ENCODE measurements at regions not wholly inside any gene's neighbourhood (a gene's known extent, or its start where the extent isn't known, plus 50 kb on each side); places are given as distances from the start of the nearest gene placed in this dataset.

- TF ChIP-seq CEBPB (IDR thresholded peaks at IDR 0.05; ENCODE audit: low read depth) (no peak), RAD21 (IDR thresholded peaks at IDR 0.05; ENCODE audit: low read depth) (no peak), POLR2A (IDR thresholded peaks at IDR 0.05; ENCODE audit: borderline replicate concordance, extremely low read depth, insufficient read depth, insufficient read length) (no peak), EZH2 (IDR thresholded peaks at IDR 0.05) (no peak), ZNF274 (IDR thresholded peaks at IDR 0.05; ENCODE audit: low read depth, low read length) (no peak), EGR1 (IDR thresholded peaks at IDR 0.05; ENCODE audit: low read depth) (no peak), YY1 (IDR thresholded peaks at IDR 0.05; ENCODE audit: extremely low read depth, insufficient replicate concordance, low read depth, low read length) (no peak), SP1 (IDR thresholded peaks at IDR 0.05; ENCODE audit: low read depth) (no peak)
- TF ChIP-seq, protein P1, sequence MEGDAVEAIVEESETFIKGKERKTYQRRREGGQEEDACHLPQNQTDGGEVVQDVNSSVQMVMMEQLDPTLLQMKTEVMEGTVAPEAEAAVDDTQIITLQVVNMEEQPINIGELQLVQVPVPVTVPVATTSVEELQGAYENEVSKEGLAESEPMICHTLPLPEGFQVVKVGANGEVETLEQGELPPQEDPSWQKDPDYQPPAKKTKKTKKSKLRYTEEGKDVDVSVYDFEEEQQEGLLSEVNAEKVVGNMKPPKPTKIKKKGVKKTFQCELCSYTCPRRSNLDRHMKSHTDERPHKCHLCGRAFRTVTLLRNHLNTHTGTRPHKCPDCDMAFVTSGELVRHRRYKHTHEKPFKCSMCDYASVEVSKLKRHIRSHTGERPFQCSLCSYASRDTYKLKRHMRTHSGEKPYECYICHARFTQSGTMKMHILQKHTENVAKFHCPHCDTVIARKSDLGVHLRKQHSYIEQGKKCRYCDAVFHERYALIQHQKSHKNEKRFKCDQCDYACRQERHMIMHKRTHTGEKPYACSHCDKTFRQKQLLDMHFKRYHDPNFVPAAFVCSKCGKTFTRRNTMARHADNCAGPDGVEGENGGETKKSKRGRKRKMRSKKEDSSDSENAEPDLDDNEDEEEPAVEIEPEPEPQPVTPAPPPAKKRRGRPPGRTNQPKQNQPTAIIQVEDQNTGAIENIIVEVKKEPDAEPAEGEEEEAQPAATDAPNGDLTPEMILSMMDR (IDR thresholded peaks at IDR 0.05 in 2 of 3, conservative IDR thresholded peaks at IDR 0.05 in 1 of 3; ENCODE audit: borderline replicate concordance in 1 of 3, insufficient read depth in 1 of 3, low read depth in 2 of 3, low read length in 2 of 3): no peak
- TF ChIP-seq, protein P2, sequence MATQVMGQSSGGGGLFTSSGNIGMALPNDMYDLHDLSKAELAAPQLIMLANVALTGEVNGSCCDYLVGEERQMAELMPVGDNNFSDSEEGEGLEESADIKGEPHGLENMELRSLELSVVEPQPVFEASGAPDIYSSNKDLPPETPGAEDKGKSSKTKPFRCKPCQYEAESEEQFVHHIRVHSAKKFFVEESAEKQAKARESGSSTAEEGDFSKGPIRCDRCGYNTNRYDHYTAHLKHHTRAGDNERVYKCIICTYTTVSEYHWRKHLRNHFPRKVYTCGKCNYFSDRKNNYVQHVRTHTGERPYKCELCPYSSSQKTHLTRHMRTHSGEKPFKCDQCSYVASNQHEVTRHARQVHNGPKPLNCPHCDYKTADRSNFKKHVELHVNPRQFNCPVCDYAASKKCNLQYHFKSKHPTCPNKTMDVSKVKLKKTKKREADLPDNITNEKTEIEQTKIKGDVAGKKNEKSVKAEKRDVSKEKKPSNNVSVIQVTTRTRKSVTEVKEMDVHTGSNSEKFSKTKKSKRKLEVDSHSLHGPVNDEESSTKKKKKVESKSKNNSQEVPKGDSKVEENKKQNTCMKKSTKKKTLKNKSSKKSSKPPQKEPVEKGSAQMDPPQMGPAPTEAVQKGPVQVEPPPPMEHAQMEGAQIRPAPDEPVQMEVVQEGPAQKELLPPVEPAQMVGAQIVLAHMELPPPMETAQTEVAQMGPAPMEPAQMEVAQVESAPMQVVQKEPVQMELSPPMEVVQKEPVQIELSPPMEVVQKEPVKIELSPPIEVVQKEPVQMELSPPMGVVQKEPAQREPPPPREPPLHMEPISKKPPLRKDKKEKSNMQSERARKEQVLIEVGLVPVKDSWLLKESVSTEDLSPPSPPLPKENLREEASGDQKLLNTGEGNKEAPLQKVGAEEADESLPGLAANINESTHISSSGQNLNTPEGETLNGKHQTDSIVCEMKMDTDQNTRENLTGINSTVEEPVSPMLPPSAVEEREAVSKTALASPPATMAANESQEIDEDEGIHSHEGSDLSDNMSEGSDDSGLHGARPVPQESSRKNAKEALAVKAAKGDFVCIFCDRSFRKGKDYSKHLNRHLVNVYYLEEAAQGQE (IDR thresholded peaks at IDR 0.05; ENCODE audit: low read depth): no peak
Observed at GRCh38 chr3:162521669-162522068, 1025.1 kb downstream of the OTOL1 start.

All from HCT116 (cell line).